C4-2B (cell line): ENCODE measurements at regions not wholly inside any gene's neighbourhood (a gene's known extent, or its start where the extent isn't known, plus 50 kb on each side); places are given as distances from the start of the nearest gene placed in this dataset.

Experiments used
- H3K27ac ChIP-seq: fragments of 450-650 bp; 2 replicates; pipeline ENCODE4 v1.5.1; 2017
- ZFX ChIP-seq: fragments of 450-650 bp; IDR thresholded peaks from 2 replicates; pipeline ENCODE4 v1.6.1; 2017
- TF ChIP-seq, protein P1 (sequence below): fragments of 450-650 bp; conservative IDR thresholded peaks from 2 replicates; pipeline ENCODE4 v1.5.1; 2017; ENCODE audit warnings: mild to moderate bottlenecking

DNA sequence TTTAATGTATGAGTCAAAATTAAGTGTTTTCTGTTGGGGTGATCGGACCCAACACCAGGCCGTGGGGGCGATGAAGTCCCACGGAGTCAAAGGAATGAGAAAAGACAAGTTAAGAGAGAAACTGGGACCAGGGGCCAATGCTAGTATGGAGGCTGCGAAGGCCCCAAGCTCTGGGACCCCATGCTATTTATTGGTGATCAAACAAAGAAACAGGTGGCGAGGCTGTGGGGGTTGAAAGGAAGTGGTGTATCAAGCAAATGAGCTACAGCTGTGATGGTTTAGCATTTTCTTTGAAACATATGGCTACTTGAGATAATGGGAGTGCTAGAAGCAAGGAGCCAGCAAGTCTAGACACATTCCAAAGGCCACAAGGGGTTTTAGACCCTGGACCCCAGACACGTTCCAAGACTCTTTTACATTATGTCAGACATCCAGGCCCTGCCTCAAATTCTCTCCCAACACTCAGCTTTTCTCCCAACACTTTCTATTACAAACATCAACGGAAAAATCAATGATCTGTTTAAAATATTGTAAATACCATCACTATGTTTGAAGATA lies 56.0 kb upstream of the SNRPN start:
- TF ChIP-seq, protein P1, sequence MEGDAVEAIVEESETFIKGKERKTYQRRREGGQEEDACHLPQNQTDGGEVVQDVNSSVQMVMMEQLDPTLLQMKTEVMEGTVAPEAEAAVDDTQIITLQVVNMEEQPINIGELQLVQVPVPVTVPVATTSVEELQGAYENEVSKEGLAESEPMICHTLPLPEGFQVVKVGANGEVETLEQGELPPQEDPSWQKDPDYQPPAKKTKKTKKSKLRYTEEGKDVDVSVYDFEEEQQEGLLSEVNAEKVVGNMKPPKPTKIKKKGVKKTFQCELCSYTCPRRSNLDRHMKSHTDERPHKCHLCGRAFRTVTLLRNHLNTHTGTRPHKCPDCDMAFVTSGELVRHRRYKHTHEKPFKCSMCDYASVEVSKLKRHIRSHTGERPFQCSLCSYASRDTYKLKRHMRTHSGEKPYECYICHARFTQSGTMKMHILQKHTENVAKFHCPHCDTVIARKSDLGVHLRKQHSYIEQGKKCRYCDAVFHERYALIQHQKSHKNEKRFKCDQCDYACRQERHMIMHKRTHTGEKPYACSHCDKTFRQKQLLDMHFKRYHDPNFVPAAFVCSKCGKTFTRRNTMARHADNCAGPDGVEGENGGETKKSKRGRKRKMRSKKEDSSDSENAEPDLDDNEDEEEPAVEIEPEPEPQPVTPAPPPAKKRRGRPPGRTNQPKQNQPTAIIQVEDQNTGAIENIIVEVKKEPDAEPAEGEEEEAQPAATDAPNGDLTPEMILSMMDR, result no peak
- TF ChIP-seq ZFX, result no peak
- H3K27ac ChIP-seq, result no peak overlapping the region

DNA sequence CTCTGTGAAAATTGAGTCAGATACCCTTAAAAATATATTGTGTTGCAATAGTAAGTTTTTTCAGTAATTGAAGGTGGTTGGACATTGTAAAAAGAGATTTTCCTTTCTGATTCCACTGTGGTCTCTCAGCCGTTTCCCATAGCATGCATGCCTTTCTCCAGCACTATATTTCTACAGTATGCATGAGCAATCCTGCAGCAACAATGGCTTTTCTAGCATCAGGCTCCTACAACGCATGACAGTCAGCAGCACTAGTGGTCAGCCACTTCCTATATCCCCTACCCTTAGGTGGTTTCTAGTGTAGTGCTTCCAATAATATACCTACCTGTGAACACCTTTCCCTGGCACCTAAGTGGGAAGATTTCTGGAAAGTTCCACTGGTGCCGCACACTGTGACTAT lies 55.4 kb upstream of the SNRPN start:
- TF ChIP-seq ZFX, result no peak
- TF ChIP-seq, protein P1, result no peak
- no peak overlapping the region for H3K27ac ChIP-seq

DNA sequence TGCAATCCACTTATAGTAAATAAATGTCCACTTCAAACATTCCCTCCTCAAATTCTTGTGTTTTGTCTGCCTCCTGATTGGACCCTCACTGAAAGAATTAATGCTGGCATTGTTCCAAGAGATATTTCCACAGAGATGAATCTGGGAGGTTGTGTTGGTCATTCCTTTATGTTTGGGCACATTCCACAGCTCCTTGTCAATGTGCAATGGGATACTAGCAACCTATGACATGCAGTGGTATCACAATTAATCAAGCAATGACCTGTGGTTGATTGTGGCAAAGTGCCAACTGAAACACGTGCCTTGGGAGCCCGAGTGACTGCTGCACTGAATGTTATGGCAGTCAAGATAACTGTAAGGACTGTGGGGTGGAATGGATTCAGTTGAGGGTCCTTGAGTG lies 55.0 kb upstream of the SNRPN start:
- H3K27ac ChIP-seq, result no peak overlapping the region

DNA sequence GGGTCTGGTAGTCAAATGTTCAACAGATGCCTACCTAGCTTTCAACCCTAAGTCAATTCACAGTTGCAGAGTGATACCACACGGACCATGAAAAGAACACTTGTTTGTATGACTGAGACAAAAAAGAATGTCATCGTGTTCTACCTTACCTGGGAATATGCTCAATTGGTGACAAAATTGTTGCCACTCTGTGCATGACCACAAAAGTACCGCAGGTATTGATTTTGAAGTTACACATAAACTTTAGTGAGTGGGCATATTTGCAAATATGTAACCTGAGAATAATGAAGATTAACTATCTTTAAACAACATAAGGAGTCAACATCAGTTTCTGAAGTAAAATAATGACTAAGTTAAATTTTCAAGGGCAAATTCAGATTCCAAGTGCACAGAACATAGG lies 53.4 kb upstream of the SNRPN start:
- H3K27ac ChIP-seq, result no peak overlapping the region
- TF ChIP-seq, protein P1, result no peak
- TF ChIP-seq ZFX, result no peak

More for the DNA sequence above, 55.0 kb upstream of the SNRPN start:
- no peak for TF ChIP-seq ZFX
- TF ChIP-seq, protein P1, result no peak
